ENCODE measurements at regions not wholly inside any gene's neighbourhood (a gene's known extent, or its start where the extent isn't known, plus 50 kb on each side); places are given as distances from the start of the nearest gene placed in this dataset.

DNA sequence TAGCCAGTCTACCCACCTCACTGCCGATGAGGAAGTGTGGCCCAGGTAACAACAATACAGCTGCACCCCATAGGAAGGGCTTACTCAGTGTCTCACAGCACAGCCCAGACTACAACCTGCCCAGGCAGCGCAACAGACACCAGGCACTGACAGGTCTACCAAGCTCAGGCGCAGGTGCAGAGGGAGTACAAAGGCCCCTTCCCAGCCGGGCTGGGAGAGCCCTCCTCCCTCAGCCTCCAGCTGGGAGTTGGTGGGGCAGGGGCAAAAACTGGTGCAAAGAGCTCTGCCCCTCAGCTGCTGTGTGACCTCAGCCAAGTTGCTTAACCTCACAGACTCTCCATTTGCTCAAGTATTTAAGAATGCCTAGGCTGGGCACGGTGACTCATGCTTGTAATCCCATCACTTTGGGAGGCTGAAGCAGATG, 112.6 kb upstream of the LHX1 start:
- TF ChIP-seq, protein P1, sequence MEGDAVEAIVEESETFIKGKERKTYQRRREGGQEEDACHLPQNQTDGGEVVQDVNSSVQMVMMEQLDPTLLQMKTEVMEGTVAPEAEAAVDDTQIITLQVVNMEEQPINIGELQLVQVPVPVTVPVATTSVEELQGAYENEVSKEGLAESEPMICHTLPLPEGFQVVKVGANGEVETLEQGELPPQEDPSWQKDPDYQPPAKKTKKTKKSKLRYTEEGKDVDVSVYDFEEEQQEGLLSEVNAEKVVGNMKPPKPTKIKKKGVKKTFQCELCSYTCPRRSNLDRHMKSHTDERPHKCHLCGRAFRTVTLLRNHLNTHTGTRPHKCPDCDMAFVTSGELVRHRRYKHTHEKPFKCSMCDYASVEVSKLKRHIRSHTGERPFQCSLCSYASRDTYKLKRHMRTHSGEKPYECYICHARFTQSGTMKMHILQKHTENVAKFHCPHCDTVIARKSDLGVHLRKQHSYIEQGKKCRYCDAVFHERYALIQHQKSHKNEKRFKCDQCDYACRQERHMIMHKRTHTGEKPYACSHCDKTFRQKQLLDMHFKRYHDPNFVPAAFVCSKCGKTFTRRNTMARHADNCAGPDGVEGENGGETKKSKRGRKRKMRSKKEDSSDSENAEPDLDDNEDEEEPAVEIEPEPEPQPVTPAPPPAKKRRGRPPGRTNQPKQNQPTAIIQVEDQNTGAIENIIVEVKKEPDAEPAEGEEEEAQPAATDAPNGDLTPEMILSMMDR (IDR thresholded peaks at IDR 0.05; ENCODE audit: control extremely low read depth in 1 of 3, insufficient read depth in 1 of 3, low read depth in 1 of 3, low read length in 3 of 3) = no peak
- TF ChIP-seq POLR2AphosphoS5 (IDR thresholded peaks at IDR 0.05; ENCODE audit: low read depth, low read length) (no peak), SUZ12 (IDR thresholded peaks at IDR 0.05; ENCODE audit: low read length) (no peak), POLR2A (IDR thresholded peaks at IDR 0.05; ENCODE audit: control extremely low read depth in 1 of 2, low read depth in 2 of 2, low read length in 2 of 2) (no peak), HDAC6 (IDR thresholded peaks at IDR 0.05; ENCODE audit: low read depth, low read length) (no peak), ATF2 (IDR thresholded peaks at IDR 0.05; ENCODE audit: low read length) (no peak), EP300 (IDR thresholded peaks at IDR 0.05; ENCODE audit: borderline replicate concordance in 1 of 2, low read depth in 2 of 2, low read length in 2 of 2) (no peak), GTF2F1 (IDR thresholded peaks at IDR 0.05; ENCODE audit: borderline replicate concordance, low read depth, low read length) (no peak), CREB1 (IDR thresholded peaks at IDR 0.05) (no peak), JUND (IDR thresholded peaks at IDR 0.05; ENCODE audit: low read length) (no peak), EZH2 (IDR thresholded peaks at IDR 0.05; ENCODE audit: low read depth, low read length, severe bottlenecking) (no peak)
